ENCODE measurements at regions not wholly inside any gene's neighbourhood (a gene's known extent, or its start where the extent isn't known, plus 50 kb on each side); places are given as distances from the start of the nearest gene placed in this dataset.

DNA sequence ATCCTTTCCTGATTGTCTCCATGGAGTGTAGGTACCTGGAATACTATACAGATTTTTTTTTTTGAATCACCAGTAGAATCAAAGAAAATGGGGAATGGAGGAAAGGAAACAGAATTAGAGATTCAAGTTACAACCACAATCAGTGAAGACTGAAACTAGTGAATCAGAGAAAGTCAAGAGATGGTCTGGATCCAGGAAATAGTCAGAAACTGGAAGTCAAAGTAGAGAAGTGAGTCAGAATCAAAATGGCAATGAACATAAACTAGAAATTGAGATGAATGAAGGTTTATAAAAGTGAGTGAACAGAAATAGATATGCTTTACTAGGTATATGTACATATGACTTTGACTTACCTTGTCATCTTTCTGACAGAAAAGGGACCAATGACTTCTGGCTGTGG, 579.0 kb downstream of the PLCL1 start:
- Histone ChIP-seq H3K4me3 (replicated peaks in 1 of 3) (no peak overlapping the region), H3K4me1 (no peaks in the 10 kb centered on the region)
- intact Hi-C loops (cut with DNase I) = no loop called here

DNA sequence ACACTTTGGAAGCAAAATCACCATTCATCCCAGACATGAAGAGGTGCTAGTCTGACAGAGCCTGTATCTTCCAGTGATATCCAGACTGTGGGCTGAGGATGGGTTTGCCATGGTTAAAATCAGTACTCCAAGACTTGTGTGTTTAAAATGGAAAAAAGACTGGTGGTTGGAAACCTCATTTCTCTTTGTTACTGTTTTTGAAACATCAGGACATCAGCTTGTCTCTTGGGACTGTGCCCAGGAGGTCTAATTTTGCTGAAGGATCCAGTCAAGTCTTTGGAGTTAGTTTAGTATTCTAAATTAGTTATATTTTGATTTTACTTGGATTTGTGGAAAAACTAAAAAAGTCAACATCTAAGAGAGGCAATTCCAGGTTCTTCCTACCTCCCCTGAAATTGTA, 578.4 kb downstream of the PLCL1 start:
- Histone ChIP-seq H3K4me3 (replicated peaks in 1 of 3) (no peak overlapping the region), H3K9me3 (no peaks in the 10 kb centered on the region), H3K27me3 (no peaks in the 10 kb centered on the region), H3K36me3 (no peaks in the 10 kb centered on the region), H3K27ac (no peak overlapping the region), H3K4me1 (no peaks in the 10 kb centered on the region)
- no peak for DNase-seq
- intact Hi-C loops (cut with DNase I) = no loop called here
- TF ChIP-seq, protein P1, sequence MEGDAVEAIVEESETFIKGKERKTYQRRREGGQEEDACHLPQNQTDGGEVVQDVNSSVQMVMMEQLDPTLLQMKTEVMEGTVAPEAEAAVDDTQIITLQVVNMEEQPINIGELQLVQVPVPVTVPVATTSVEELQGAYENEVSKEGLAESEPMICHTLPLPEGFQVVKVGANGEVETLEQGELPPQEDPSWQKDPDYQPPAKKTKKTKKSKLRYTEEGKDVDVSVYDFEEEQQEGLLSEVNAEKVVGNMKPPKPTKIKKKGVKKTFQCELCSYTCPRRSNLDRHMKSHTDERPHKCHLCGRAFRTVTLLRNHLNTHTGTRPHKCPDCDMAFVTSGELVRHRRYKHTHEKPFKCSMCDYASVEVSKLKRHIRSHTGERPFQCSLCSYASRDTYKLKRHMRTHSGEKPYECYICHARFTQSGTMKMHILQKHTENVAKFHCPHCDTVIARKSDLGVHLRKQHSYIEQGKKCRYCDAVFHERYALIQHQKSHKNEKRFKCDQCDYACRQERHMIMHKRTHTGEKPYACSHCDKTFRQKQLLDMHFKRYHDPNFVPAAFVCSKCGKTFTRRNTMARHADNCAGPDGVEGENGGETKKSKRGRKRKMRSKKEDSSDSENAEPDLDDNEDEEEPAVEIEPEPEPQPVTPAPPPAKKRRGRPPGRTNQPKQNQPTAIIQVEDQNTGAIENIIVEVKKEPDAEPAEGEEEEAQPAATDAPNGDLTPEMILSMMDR (IDR thresholded peaks at IDR 0.05) = no peak
- TF ChIP-seq POLR2A (IDR thresholded peaks at IDR 0.05) = no peak

More for the DNA sequence above, 579.0 kb downstream of the PLCL1 start:
- H3K9me3 ChIP-seq = no peaks in the 10 kb centered on the region
- no peak overlapping the region for H3K27ac ChIP-seq
- DNase-seq = no peak
- TF ChIP-seq, protein P1 (IDR thresholded peaks at IDR 0.05) = no peak
- no peak for TF ChIP-seq POLR2A (IDR thresholded peaks at IDR 0.05)
- H3K27me3 ChIP-seq = no peaks in the 10 kb centered on the region
- no peaks in the 10 kb centered on the region for H3K36me3 ChIP-seq

DNA sequence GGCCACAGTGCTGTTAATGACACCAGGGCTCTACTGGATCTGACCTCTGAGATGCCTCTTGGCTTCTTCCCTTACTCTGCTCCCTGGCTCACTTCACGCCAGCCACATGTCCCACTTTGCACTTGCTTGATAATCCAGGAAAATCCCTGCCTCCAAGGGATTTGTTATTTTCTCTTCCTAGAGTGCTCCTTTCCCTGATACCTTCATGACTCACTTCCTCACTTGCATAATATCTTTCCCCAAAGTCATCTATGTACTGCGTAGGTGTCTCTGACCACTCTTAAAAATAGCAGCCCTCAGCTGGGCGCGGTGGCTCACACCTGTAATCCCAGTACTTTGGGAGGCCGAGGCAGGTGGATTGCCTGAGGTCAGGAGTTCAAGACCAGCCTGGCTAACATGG, 572.3 kb downstream of the PLCL1 start:
- Histone ChIP-seq H3K4me3 (replicated peaks in 1 of 3) (no peak overlapping the region), H3K27ac (no peak overlapping the region), H3K36me3 (no peaks in the 10 kb centered on the region), H3K4me1 (no peaks in the 10 kb centered on the region), H3K9me3 (no peaks in the 10 kb centered on the region), H3K27me3 (no peaks in the 10 kb centered on the region)
- intact Hi-C loops (cut with DNase I) = no loop called here
- DNase-seq = no peak
- 78 to 88% methylated on average over 5 of the region's 5 CpGs for WGBS, 2 donors
- TF ChIP-seq POLR2A (IDR thresholded peaks at IDR 0.05) = no peak
- TF ChIP-seq, protein P1 (IDR thresholded peaks at IDR 0.05) = no peak

DNA sequence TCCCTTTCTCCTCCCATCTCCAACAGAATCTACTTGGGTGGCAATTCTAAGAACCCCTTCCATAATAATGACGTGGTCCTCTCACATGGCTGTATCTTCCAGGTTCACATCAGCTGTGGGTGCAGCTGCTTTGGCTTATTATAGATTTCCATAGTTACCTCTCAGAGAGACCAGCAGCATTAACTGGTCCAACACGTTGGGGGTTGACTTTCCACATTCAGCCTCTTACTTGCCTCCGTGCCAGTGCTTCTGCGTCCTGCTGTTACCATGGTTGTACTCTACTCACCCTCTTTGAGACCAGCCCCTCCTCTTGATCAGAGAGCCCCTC, 570.7 kb downstream of the PLCL1 start:
- no peak overlapping the region for H3K27ac ChIP-seq
- no peaks in the 10 kb centered on the region for H3K4me1 ChIP-seq
- TF ChIP-seq POLR2A (IDR thresholded peaks at IDR 0.05) = no peak
- TF ChIP-seq, protein P1 (IDR thresholded peaks at IDR 0.05) = no peak
- no peaks in the 10 kb centered on the region for H3K36me3 ChIP-seq
- H3K9me3 ChIP-seq = no peaks in the 10 kb centered on the region
- no peak overlapping the region for H3K4me3 ChIP-seq (replicated peaks in 1 of 3)
- no peaks in the 10 kb centered on the region for H3K27me3 ChIP-seq
- WGBS, 2 donors = 59 to 65% methylated on average over 4 of the region's 4 CpGs
- no peak for DNase-seq
- intact Hi-C loops (cut with DNase I) = no loop called here

DNA sequence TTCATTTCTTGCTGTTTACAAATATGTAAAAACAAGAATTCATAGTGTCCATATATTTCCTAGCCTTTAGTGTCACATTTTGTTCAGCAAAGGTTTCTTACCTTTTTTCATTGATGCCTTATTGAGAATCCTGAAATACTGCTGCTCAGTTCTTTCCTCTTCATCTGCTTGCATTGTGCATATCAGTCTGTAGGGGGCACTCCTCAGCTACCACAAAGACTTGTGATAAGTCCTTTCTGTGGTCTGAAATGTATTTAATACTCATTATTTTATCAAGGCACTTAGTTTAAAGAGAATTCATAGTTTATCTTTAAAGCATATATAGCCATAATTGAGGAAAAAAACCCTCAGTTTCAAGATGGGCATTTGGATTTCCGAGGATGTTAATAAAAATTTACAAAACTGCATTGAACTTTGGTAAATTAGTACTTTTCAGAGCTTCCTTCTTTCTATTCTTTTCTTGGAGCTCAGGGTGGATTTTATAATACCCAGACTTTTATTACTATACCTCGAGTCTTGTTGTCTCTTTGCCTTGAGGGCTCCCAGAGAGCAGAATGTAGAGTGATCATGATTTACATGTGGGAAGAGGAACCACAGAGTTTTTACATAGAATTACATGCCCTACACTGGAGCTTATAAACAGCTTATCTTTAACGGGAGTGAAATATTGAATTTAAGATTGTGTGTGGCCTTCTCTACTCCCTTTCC, 570.1 kb downstream of the PLCL1 start:
- 49 to 56% methylated on average over 3 of the region's 3 CpGs for WGBS, 2 donors
- Histone ChIP-seq H3K36me3 (no peaks in the 10 kb centered on the region), H3K27me3 (no peaks in the 10 kb centered on the region), H3K4me3 (replicated peaks in 1 of 3) (no peak overlapping the region), H3K27ac (no peak overlapping the region), H3K4me1 (no peaks in the 10 kb centered on the region), H3K9me3 (no peaks in the 10 kb centered on the region)
- no peak for TF ChIP-seq POLR2A (IDR thresholded peaks at IDR 0.05)
- TF ChIP-seq, protein P1 (IDR thresholded peaks at IDR 0.05) = peak in 3 of 6 experiments; percentile 14 to 46 (median 16)
- intact Hi-C loops (cut with DNase I) = no loop called here
- DNase-seq = no peak

Data from thyroid gland (tissue), 4 donors.